ENCODE measurements at regions not wholly inside any gene's neighbourhood (a gene's known extent, or its start where the extent isn't known, plus 50 kb on each side); places are given as distances from the start of the nearest gene placed in this dataset.

DNA sequence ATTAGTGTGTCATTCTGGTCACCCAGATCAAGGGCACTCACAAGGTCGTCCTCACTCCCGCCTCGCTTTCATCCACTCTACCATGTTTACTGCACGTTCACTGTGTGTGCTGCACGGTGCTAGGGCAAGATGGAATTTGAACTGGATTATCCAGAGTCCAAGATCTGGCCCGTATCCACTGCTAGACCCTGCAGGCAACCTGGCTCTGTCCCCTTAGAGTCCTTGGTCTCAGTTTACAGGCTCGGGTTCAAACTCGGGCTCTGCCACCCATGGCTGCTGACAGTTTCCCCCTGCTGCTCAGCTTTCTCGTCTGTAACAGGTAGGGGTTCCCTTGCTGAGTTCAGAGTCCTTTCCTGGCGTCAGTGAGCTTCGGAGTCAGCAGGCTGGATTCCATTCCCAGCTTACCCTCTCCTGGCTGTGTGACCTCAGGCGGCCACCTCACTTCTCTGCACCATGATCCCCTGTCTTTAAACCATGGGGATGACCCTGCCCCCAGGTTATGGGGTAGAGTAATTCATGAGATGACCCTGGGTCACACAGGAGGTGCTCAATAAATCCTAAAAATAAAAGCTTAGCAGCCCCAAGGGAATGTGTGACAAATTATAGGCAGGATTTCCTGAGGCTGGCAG is 79.6 kb upstream of the SLC6A6 start:
- no peak overlapping the region for H3K4ac ChIP-seq (ENCODE audit: low read depth, low read length)
- H2BK120ac ChIP-seq (ENCODE audit: low read depth, low read length, poor library complexity, severe bottlenecking): no peak overlapping the region
- H3K14ac ChIP-seq (ENCODE audit: insufficient read depth, low read length): no peak overlapping the region
- H3K23me2 ChIP-seq (ENCODE audit: insufficient read length, low read depth, low read length, poor library complexity, severe bottlenecking): no peaks in the 10 kb centered on the region
- H2BK20ac ChIP-seq (ENCODE audit: low read depth, low read length, poor library complexity, severe bottlenecking): no peak overlapping the region
- no peaks in the 10 kb centered on the region for H3K9me3 ChIP-seq (ENCODE audit: control insufficient read depth, low read depth, low read length)
- H4K8ac ChIP-seq (replicated peaks; ENCODE audit: insufficient read length, low read depth, low read length): no peak overlapping the region
- no peak overlapping the region for H2AFZ ChIP-seq (ENCODE audit: low read length)
- no peak overlapping the region for H3K18ac ChIP-seq (ENCODE audit: insufficient read length, low read depth, low read length)
- H3K79me1 ChIP-seq (ENCODE audit: insufficient read depth, low read depth, low read length, poor library complexity, severe bottlenecking): no peaks in the 10 kb centered on the region
- H2AK5ac ChIP-seq (ENCODE audit: insufficient read length, low read length): no peak overlapping the region
- Mint-ChIP-seq H3K4me1 (peaks cover 27 to 29% of the 10 kb centered on the region in 2 experiments), H3K27ac (no peak overlapping the region), H3K4me3 (no peak overlapping the region), H3K36me3 (ENCODE audit: insufficient read depth in 1 of 3, low read depth in 3 of 3) (peaks cover 0 to 4% (median 0%) of the 10 kb centered on the region in 3 experiments; a peak in 1 of 7 replicates), H3K9me3 (no peaks in the 10 kb centered on the region), H3K27me3 (ENCODE audit: low read depth) (peaks cover 3% of the 10 kb centered on the region)
- no peak overlapping the region for H2BK12ac ChIP-seq (ENCODE audit: insufficient read length, low read depth, low read length)
- no peak overlapping the region for H3T11ph ChIP-seq (ENCODE audit: low read length)
- no peaks in the 10 kb centered on the region for H4K20me1 ChIP-seq (ENCODE audit: control insufficient read depth, insufficient read depth, insufficient read length)
- peaks cover 5% of the 10 kb centered on the region; the same call in 1 of the 2 replicates for H3K4me1 ChIP-seq (ENCODE audit: insufficient read depth, low read length)
- no peak overlapping the region for H2BK5ac ChIP-seq (ENCODE audit: insufficient read length, low read length)
- H3K4me2 ChIP-seq (ENCODE audit: insufficient read depth, insufficient read length, low read length): no peak overlapping the region
- H4K5ac ChIP-seq (ENCODE audit: insufficient read length, low read depth, low read length): no peak overlapping the region
- H3K56ac ChIP-seq (ENCODE audit: insufficient read length, low read depth, low read length): no peak overlapping the region
- WGBS (ENCODE audit: extremely low coverage, insufficient read length, low lambda C conversion rate): no CpG with 5 or more reads among the region's 12 CpGs
- H3K27ac ChIP-seq (ENCODE audit: insufficient read length, low read depth, low read length): no peak overlapping the region
- no peaks in the 10 kb centered on the region for H3K27me3 ChIP-seq (ENCODE audit: insufficient read depth, low read length)
- H3K23ac ChIP-seq (ENCODE audit: insufficient read length, low read depth, low read length): no peak overlapping the region
- no peak overlapping the region for H2BK15ac ChIP-seq (ENCODE audit: low read depth, low read length)
- TF ChIP-seq CTCF (conservative IDR thresholded peaks at IDR 0.05): no peak
- no peak overlapping the region for H3K9ac ChIP-seq (ENCODE audit: extremely low read depth, insufficient read length, low read length)
- no peaks in the 10 kb centered on the region for H3K79me2 ChIP-seq (ENCODE audit: insufficient read depth, low read length)
- no peak for DNase-seq
- no peak overlapping the region for H4K91ac ChIP-seq (ENCODE audit: insufficient read length, low read depth, low read length)
